ENCODE measurements at regions not wholly inside any gene's neighbourhood (a gene's known extent, or its start where the extent isn't known, plus 50 kb on each side); places are given as distances from the start of the nearest gene placed in this dataset.

DNA sequence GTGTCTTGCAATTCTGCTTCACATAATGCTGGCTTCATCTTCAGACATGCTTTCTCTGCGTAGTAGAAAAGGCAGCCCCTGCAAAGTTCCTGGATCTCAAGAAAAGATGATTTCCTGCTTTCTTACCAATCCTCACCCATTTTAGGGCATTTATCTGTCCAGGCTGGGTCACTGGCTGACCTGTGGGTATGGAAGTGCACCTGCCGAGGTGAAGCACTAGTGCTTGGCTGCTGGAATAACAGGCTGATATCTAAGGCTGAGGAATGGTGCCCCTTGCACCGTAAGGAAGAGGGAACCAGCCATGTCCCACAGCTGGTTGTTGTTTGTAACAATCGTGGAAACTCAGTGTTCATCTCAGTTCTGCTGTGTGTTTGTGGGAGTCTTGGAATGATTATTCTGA, 138.0 kb upstream of the KLF6 start:
- TF ChIP-seq, protein P1, sequence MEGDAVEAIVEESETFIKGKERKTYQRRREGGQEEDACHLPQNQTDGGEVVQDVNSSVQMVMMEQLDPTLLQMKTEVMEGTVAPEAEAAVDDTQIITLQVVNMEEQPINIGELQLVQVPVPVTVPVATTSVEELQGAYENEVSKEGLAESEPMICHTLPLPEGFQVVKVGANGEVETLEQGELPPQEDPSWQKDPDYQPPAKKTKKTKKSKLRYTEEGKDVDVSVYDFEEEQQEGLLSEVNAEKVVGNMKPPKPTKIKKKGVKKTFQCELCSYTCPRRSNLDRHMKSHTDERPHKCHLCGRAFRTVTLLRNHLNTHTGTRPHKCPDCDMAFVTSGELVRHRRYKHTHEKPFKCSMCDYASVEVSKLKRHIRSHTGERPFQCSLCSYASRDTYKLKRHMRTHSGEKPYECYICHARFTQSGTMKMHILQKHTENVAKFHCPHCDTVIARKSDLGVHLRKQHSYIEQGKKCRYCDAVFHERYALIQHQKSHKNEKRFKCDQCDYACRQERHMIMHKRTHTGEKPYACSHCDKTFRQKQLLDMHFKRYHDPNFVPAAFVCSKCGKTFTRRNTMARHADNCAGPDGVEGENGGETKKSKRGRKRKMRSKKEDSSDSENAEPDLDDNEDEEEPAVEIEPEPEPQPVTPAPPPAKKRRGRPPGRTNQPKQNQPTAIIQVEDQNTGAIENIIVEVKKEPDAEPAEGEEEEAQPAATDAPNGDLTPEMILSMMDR (IDR thresholded peaks at IDR 0.05), result no peak
- TF ChIP-seq POLR2A (IDR thresholded peaks at IDR 0.05), result no peak

All from sigmoid colon (tissue), 3 donors.